ENCODE measurements at regions not wholly inside any gene's neighbourhood (a gene's known extent, or its start where the extent isn't known, plus 50 kb on each side); places are given as distances from the start of the nearest gene placed in this dataset.

DNA sequence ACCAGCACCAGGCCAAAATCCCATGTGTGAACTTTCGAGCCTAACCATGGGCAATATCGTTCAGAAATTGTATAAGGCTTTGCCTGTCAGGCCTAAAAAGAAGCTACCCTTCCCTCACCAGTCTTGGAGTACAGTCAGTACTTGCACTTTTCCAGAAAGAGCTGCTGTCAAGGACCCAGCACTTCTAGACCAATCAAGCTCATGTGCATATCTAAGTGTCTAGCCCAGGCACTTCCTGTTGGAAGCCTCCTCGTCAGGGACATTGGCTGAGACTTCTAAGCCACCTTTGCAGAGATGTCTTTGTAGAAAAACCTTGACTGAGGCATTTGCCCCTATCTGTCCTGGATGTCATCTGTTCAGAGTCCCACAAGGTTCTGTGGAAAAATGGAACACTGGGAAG lies 1930.5 kb downstream of the EFNA5 start:
- H3K9me3 Mint-ChIP-seq (ENCODE audit: low read depth): peaks cover 7% of the 10 kb centered on the region
- ChIA-PET POLR2A (no interaction called here), CTCF (no interaction called here)
- H3K4me1 Mint-ChIP-seq: no peaks in the 10 kb centered on the region
- ATAC-seq (no peak), DNase-seq (no peak)
- H3K27me3 Mint-ChIP-seq: no peaks in the 10 kb centered on the region
- no peak overlapping the region for H3K27ac Mint-ChIP-seq
- intact Hi-C loops (cut with DNase I, micrococcal nuclease): no loop called here
- H3K4me3 Mint-ChIP-seq: no peak overlapping the region
- H3K36me3 Mint-ChIP-seq (ENCODE audit: low read depth): no peaks in the 10 kb centered on the region

DNA sequence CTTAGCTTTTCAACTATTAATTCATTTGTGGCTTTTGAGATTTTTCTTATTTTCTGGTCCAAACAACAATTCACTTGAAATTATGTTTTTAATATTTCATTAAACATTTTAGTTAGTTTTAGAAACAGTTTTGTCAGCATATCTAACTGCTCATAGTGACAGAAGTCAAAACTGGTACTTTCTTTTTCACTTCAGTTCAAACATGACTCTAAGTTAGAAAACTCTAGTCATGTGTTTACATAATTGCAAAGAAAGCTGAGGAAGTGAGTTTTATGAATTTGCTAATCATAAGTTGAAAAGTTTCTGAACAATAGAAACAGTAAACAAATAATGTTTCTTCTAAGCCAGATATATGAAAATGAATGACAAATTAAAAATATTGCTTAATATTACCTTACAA lies 1931.0 kb downstream of the EFNA5 start:
- H3K27me3 Mint-ChIP-seq: no peaks in the 10 kb centered on the region
- intact Hi-C loops (cut with DNase I, micrococcal nuclease): no loop called here
- POLR2A ChIA-PET: no interaction called here
- ATAC-seq (no peak), DNase-seq (no peak)
- CTCF ChIA-PET: no interaction called here
- no peaks in the 10 kb centered on the region for H3K36me3 Mint-ChIP-seq (ENCODE audit: low read depth)
- H3K9me3 Mint-ChIP-seq (ENCODE audit: low read depth): peaks cover 7% of the 10 kb centered on the region
- H3K4me1 Mint-ChIP-seq: no peaks in the 10 kb centered on the region
- H3K27ac Mint-ChIP-seq: no peak overlapping the region
- no peak overlapping the region for H3K4me3 Mint-ChIP-seq

DNA sequence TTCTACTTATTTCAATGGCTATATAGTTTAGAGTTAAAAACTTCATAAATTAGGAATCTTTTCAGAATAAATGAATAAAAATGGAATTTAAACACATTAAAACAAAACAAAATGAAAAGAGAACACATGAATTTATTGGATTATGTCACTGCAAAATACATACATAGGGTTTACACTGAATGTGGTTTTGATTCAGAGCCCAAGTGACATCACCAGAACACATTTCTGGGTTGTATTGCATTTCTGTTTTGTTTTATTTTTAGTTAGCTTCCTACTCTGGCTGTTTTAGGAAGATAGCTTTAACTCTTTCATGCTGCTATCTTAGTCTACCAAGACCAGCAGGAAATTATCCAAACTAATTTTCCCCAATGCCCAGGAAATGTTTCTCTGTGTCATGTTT lies 1935.0 kb downstream of the EFNA5 start:
- ChIA-PET CTCF (no interaction called here), POLR2A (no interaction called here)
- Mint-ChIP-seq H3K4me1 (no peaks in the 10 kb centered on the region), H3K36me3 (ENCODE audit: low read depth) (no peaks in the 10 kb centered on the region), H3K27me3 (no peaks in the 10 kb centered on the region), H3K9me3 (ENCODE audit: low read depth) (peaks cover 10% of the 10 kb centered on the region), H3K4me3 (no peak overlapping the region), H3K27ac (no peak overlapping the region)
- no peak for DNase-seq
- ATAC-seq: no peak
- intact Hi-C loops (cut with DNase I, micrococcal nuclease): no loop called here

DNA sequence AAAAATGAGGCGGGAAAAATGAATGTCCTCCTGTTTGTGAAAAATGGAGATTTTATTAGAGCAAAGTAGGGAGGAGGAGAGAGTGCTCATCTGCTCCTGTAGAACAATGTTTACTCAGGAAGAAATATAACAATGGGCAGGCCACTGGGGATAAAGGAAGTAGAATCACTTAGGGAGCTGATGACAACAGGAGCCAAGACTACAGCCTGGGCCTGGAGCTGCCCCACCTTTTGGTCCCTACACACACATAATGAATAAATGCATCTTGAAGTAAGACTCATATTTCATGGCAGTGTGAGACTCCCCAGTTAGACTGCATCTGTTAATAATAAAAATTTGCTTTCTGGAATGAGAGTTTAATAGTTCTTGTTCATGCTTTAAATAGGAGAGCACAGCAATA lies 1939.8 kb downstream of the EFNA5 start:
- H3K4me1 Mint-ChIP-seq: no peaks in the 10 kb centered on the region
- ATAC-seq: no peak
- intact Hi-C loops (cut with DNase I, micrococcal nuclease): no loop called here

DNA sequence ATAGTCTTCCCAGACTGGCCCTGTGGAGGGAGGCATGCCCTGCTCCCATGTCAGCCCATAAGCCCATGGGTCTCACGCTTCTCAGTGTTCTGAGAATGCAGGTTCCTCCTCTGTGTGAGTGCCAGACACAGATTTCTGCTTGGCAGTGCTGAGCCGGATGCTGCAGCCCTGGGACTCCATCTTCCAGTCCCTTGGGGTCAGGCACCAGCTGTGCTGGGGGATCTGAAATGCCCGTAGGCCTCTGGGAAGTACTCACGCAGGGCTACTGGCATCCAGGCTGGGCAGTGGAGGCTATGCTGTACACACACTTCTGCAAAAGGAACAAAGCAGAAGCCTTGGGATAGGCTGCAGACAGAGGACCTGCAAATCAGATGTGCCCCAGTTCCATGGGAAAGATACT lies 1944.6 kb downstream of the EFNA5 start:
- POLR2A ChIA-PET: no interaction called here
- CTCF ChIA-PET: no interaction called here

More for the DNA sequence above, 1939.8 kb downstream of the EFNA5 start:
- DNase-seq: no peak
- Mint-ChIP-seq H3K36me3 (ENCODE audit: low read depth) (no peaks in the 10 kb centered on the region), H3K4me3 (no peak overlapping the region), H3K27me3 (no peaks in the 10 kb centered on the region), H3K9me3 (ENCODE audit: low read depth) (peaks cover 9% of the 10 kb centered on the region), H3K27ac (no peak overlapping the region)
- CTCF ChIA-PET: no interaction called here
- POLR2A ChIA-PET: no interaction called here

DNA sequence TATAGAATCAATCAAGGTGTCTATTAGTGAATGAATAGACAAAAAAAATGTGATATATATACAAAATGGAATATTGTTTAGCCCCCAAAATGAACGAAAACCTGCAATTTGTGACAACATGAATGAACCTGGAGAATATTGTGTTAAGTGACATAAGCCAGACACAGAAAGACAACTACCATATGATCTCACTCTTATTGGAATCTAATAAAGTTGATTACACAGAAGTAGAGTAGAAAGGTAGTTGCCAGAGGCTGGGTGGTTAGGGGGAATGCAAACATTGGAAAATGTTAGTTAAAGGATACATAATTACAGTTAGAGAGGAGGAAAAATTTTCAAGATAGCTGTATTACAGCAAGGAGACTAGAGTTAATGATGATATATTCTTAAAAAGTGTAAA lies 1962.3 kb downstream of the EFNA5 start:
- H3K4me1 Mint-ChIP-seq: no peaks in the 10 kb centered on the region
- ChIA-PET POLR2A (no interaction called here), CTCF (no interaction called here)
- peaks cover 14% of the 10 kb centered on the region for H3K9me3 Mint-ChIP-seq (ENCODE audit: low read depth)
- intact Hi-C loops (cut with DNase I, micrococcal nuclease): no loop called here
- no peak for DNase-seq
- H3K36me3 Mint-ChIP-seq (ENCODE audit: low read depth): no peaks in the 10 kb centered on the region
- H3K27ac Mint-ChIP-seq: no peak overlapping the region
- no peaks in the 10 kb centered on the region for H3K27me3 Mint-ChIP-seq
- H3K4me3 Mint-ChIP-seq: no peak overlapping the region
- no peak for ATAC-seq

More for the DNA sequence above, 1944.6 kb downstream of the EFNA5 start:
- H3K4me3 Mint-ChIP-seq: no peak overlapping the region
- DNase-seq (no peak), ATAC-seq (no peak)
- intact Hi-C loops (cut with DNase I, micrococcal nuclease): no loop called here
- no peak overlapping the region for H3K27ac Mint-ChIP-seq
- no peaks in the 10 kb centered on the region for H3K36me3 Mint-ChIP-seq (ENCODE audit: low read depth)
- peaks cover 11% of the 10 kb centered on the region for H3K9me3 Mint-ChIP-seq (ENCODE audit: low read depth)
- no peaks in the 10 kb centered on the region for H3K4me1 Mint-ChIP-seq
- no peaks in the 10 kb centered on the region for H3K27me3 Mint-ChIP-seq

DNA sequence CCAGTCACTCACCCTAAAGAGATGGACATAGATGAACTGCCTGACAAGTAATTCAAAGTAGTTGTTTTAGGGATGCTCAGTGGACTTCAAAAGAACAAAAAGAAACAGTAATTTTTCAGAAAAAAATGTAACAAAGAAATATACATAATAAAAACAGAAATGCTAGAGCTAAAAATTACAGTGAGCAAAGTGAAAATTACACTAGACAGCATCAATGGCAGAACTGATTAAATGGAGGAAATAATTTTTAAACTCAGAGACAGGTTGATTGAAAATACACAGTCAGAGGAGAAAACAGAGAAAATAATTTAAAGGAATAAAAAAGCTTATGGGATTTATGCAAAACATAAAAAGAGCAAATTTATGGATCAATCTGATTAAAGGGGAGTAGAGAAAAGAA lies 1968.4 kb downstream of the EFNA5 start:
- no peaks in the 10 kb centered on the region for H3K27me3 Mint-ChIP-seq
- ChIA-PET POLR2A (no interaction called here), CTCF (no interaction called here)
- no peaks in the 10 kb centered on the region for H3K36me3 Mint-ChIP-seq (ENCODE audit: low read depth)
- ATAC-seq: no peak
- no peaks in the 10 kb centered on the region for H3K4me1 Mint-ChIP-seq
- intact Hi-C loops (cut with DNase I, micrococcal nuclease): no loop called here
- peaks cover 27% of the 10 kb centered on the region for H3K9me3 Mint-ChIP-seq (ENCODE audit: low read depth)
- DNase-seq: no peak
- no peak overlapping the region for H3K4me3 Mint-ChIP-seq
- no peak overlapping the region for H3K27ac Mint-ChIP-seq

DNA sequence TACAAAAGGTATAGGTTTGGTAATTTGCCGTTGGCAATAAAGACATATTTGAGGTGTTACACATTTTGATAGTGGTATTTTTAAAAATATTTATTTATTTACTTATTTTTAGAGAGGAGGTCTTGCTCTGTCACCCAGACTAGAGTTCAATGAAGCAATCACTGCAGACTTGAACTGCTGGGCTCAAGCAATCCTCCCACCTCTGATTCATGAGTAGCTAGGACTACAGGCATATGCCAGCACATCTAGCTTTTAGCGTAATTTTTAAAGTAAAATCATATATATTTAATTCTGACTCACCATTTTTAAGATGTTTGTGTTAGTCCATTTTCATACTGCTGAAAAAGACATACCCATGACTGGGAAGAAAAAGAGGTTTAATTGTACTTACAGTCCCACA lies 1974.3 kb downstream of the EFNA5 start:
- CTCF ChIA-PET: interaction anchor here (0.8 kb wide), 1 partner anchor 1333 kb away, joined by 3 read pairs; no protein-coding TSS in a partner anchor

DNA sequence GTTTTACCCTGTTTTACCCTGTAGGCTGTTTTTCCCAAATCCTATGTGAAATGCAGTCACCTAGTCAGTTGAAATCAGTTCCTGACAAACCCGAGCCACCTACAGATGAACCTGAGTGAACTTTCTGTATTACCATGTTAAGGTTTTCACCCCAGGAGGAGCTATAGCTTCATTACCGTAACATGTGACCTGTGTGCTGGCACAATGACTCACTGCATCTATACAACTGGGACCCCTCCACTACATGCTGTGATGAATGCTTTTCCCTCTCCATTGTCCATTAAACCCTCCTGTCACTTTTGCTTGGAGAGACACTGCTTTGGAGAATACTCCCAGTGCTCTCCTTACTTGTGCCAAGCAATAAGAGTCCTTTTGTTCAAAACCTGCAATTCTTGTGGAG lies 1974.8 kb downstream of the EFNA5 start:
- no peaks in the 10 kb centered on the region for H3K27me3 Mint-ChIP-seq
- H3K36me3 Mint-ChIP-seq (ENCODE audit: low read depth): no peaks in the 10 kb centered on the region
- CTCF ChIA-PET: no interaction called here
- peaks cover 7% of the 10 kb centered on the region for H3K9me3 Mint-ChIP-seq (ENCODE audit: low read depth)
- intact Hi-C loops (cut with DNase I, micrococcal nuclease): no loop called here
- H3K4me1 Mint-ChIP-seq: no peaks in the 10 kb centered on the region
- POLR2A ChIA-PET: no interaction called here
- no peak overlapping the region for H3K4me3 Mint-ChIP-seq
- DNase-seq: no peak
- no peak for ATAC-seq
- H3K27ac Mint-ChIP-seq: no peak overlapping the region

More for the DNA sequence above, 1974.3 kb downstream of the EFNA5 start:
- no peak for ATAC-seq
- H3K36me3 Mint-ChIP-seq (ENCODE audit: low read depth): no peaks in the 10 kb centered on the region
- intact Hi-C loops (cut with DNase I, micrococcal nuclease): no loop called here
- H3K27ac Mint-ChIP-seq: no peak overlapping the region
- POLR2A ChIA-PET: no interaction called here
- H3K4me3 Mint-ChIP-seq: no peak overlapping the region
- no peaks in the 10 kb centered on the region for H3K27me3 Mint-ChIP-seq
- no peaks in the 10 kb centered on the region for H3K4me1 Mint-ChIP-seq
- DNase-seq: no peak
- H3K9me3 Mint-ChIP-seq (ENCODE audit: low read depth): peaks cover 11% of the 10 kb centered on the region

DNA sequence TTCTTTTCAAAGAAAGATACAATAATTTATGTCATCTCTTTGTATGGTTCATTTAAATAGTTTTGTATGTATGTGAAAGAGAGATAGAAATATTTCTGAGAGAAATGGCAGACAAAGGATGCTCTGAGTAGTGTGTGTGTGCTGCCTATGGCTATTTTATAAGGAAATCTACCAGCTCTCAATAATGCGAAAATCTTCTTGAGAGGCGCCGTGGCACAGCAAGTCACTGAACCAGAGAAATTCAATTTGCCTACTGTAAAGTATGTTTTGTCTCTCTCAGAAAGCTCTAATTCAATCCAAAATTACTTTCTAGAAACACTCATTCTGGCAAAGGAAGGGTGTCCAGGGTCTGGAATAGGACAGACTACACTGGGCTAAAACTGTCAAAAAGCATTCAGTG lies 1981.1 kb downstream of the EFNA5 start:
- Mint-ChIP-seq H3K36me3 (ENCODE audit: low read depth) (no peaks in the 10 kb centered on the region), H3K27ac (no peak overlapping the region), H3K9me3 (ENCODE audit: low read depth) (peaks cover 3% of the 10 kb centered on the region), H3K4me3 (no peak overlapping the region), H3K27me3 (no peaks in the 10 kb centered on the region), H3K4me1 (no peaks in the 10 kb centered on the region)
- ChIA-PET CTCF (no interaction called here), POLR2A (no interaction called here)
- ATAC-seq (no peak), DNase-seq (no peak)
- intact Hi-C loops (cut with DNase I, micrococcal nuclease): no loop called here

DNA sequence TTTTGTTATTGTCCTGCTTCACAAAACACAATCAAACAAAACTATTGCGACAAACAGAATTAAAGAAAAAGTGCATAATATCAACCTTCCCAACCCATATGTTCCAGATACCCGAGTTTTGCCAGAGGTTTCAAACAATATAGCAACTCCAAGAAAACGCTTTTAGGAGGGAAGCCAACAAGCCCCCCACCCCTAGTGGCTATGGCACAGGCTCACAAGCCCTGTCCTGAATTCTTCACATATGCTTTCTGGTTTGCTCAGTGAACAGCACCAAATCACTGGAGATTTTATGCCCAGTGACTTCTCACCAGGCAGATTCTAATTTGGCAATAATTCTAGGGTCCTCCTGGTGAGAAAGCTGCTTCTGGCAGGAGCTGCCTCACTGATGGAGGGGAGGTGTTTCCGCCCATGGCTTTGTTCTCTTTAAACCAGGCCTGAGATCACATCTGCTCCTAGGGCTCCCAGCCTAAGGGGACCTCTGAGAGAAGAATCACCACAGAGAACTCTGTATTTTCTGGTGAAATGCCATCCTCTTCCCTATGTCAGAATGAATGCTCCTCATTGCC lies 1982.4 kb downstream of the EFNA5 start:
- DNase-seq (no peak), ATAC-seq (no peak)
- Mint-ChIP-seq H3K9me3 (ENCODE audit: low read depth) (peaks cover 6% of the 10 kb centered on the region), H3K4me3 (no peak overlapping the region), H3K27ac (no peak overlapping the region), H3K27me3 (no peaks in the 10 kb centered on the region), H3K4me1 (no peaks in the 10 kb centered on the region), H3K36me3 (ENCODE audit: low read depth) (no peaks in the 10 kb centered on the region)
- ChIA-PET POLR2A (no interaction called here), CTCF (no interaction called here)
- intact Hi-C loops (cut with DNase I, micrococcal nuclease): no loop called here

DNA sequence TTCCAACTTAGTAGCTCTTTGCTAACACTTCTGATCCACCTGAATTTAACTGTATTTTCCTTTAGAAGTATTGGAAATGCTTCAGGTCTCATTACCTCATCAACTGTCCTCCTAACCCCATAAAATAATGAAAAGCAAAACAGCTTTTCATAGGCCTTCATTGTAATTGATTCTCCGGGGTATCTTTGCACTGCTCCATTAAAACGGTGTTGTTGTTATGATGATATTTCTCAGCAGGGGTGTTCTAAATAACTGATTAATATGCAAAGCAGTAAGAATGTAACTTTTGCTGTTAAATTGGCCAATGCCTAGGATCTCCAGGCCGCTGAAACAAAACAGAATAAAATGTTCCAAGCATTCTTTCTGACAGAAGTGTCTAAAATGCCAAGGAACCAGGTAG lies 1983.2 kb downstream of the EFNA5 start:
- CTCF ChIA-PET: no interaction called here
- ATAC-seq (no peak), DNase-seq (no peak)
- H3K4me3 Mint-ChIP-seq: no peak overlapping the region
- peaks cover 6% of the 10 kb centered on the region for H3K9me3 Mint-ChIP-seq (ENCODE audit: low read depth)
- no peak overlapping the region for H3K27ac Mint-ChIP-seq
- H3K27me3 Mint-ChIP-seq: no peaks in the 10 kb centered on the region
- H3K36me3 Mint-ChIP-seq (ENCODE audit: low read depth): no peaks in the 10 kb centered on the region
- intact Hi-C loops (cut with DNase I, micrococcal nuclease): no loop called here
- POLR2A ChIA-PET: no interaction called here
- no peaks in the 10 kb centered on the region for H3K4me1 Mint-ChIP-seq

DNA sequence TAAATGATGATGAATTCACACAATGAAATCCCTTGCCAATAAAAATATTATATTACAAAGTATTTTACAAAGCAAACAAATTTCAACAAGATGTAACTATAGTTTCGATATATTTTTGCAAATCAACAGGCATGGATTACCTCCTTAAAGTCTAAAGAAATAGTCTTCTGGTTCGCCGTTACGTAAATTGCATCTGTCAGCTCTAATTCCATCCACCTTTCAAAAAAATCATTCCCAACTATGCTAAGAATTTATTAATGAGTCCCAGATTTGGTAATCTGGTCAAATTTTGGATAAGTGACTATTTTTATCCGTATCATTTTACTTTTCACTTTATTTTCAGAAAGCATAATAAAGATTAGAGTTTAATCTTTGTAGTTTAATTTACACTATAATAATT lies 1984.9 kb downstream of the EFNA5 start:
- CTCF ChIA-PET: no interaction called here
- Mint-ChIP-seq H3K27me3 (no peaks in the 10 kb centered on the region), H3K9me3 (ENCODE audit: low read depth) (peaks cover 4% of the 10 kb centered on the region), H3K4me1 (no peaks in the 10 kb centered on the region), H3K4me3 (no peak overlapping the region), H3K36me3 (ENCODE audit: low read depth) (no peaks in the 10 kb centered on the region), H3K27ac (no peak overlapping the region)
- intact Hi-C loops (cut with DNase I, micrococcal nuclease): no loop called here
- ATAC-seq (no peak), DNase-seq (no peak)
- POLR2A ChIA-PET: no interaction called here
